ENCODE measurements at regions not wholly inside any gene's neighbourhood (a gene's known extent, or its start where the extent isn't known, plus 50 kb on each side); places are given as distances from the start of the nearest gene placed in this dataset.

DNA sequence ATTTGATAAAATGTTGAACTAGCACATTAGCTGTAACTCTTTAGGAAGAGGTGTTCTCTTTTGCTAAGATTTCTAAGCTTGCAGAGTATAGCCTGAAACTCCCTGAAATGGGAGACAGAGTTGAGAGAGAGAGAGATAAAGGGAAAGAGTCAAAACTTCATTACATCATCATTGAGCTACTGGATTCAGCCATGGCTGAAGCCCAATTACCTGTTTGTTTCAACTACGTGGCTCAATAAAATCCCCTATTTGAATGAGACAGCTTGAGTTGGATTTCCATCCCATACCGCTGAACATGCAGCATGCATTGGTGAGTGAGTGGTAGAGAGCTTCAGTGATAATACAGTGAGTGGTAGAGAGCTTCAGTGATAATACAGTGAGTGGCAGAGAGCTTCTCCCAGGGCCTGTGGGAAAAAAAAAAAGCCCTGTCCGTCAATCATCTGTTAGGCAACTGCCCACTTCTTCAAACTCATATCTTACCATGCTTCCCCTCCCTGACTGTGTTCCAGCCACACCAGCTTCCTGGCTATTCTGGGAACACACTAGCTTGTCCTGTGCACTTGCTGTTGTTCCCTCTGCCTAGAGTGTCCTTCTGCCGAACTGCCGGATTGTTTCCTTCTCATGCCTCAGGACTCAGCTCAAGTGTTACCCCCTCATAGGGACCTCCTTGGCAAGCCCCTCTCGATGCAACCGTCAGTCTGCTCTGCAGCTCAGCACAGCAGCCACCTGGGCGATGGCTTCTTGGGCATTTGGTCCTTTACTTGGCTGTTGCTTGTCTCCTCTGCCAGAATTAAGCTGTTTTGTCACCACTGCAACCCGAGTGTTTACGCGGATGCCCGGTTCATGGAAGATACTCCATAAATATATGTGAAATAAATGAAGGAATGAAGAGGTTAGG is 91.3 kb upstream of the EYA2 start:
- no peak for DNase-seq (ENCODE audit: low spot score in 2 of 2)
- no peaks in the 10 kb centered on the region for H3K9me3 ChIP-seq
- in situ Hi-C loops (cut with MboI; ENCODE audit: low sequenced_read_pairs), result no loop called here
- H3K4me1 ChIP-seq, result no peaks in the 10 kb centered on the region
- H3K4me3 ChIP-seq, result no peak overlapping the region
- 0 out of 2 replicates have a peak, but pooled peaks cover 10% of the 10 kb centered on the region for H3K27me3 ChIP-seq (ENCODE audit: low read depth)
- H3K36me3 ChIP-seq (replicated peaks), result no peaks in the 10 kb centered on the region

DNA sequence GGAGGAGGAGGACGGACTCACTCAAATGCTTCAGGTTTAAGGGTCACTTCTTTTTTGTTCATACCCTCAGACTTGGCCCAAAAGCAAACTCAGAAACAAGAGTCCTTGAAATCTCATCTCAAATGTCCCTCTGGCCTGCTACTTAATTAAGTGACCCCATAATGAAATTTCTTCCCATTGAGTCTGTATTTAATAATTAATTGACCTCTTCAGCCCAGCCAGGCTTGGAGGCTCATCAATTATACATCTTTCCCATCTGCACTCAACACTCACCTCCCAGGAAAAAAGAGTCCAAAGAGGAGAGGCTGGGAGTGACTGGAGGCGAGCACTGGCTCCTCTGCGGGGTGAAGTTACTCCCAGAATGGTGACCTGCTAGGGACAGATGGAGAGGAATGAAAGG is 90.5 kb upstream of the EYA2 start:
- 0 out of 2 replicates have a peak, but pooled peaks cover 8% of the 10 kb centered on the region for H3K27me3 ChIP-seq (ENCODE audit: low read depth)
- H3K4me1 ChIP-seq, result no peaks in the 10 kb centered on the region
- H3K36me3 ChIP-seq (replicated peaks), result no peaks in the 10 kb centered on the region
- no peaks in the 10 kb centered on the region for H3K9me3 ChIP-seq
- DNase-seq (ENCODE audit: low spot score in 2 of 2), result no peak
- no peak overlapping the region for H3K4me3 ChIP-seq
- in situ Hi-C loops (cut with MboI; ENCODE audit: low sequenced_read_pairs), result no loop called here

- Histone ChIP-seq H3K36me3 (replicated peaks) (no peaks in the 10 kb centered on the region), H3K9me3 (no peaks in the 10 kb centered on the region), H3K4me1 (no peaks in the 10 kb centered on the region), H3K27me3 (ENCODE audit: low read depth) (0 out of 2 replicates have a peak, but pooled peaks cover 8% of the 10 kb centered on the region), H3K4me3 (no peak overlapping the region)
- DNase-seq (ENCODE audit: low spot score in 2 of 2), result no peak
- in situ Hi-C loops (cut with MboI; ENCODE audit: low sequenced_read_pairs), result no loop called here
Measured at GRCh38 chr20:46805836-46806235, 88.8 kb upstream of the EYA2 start.

DNA sequence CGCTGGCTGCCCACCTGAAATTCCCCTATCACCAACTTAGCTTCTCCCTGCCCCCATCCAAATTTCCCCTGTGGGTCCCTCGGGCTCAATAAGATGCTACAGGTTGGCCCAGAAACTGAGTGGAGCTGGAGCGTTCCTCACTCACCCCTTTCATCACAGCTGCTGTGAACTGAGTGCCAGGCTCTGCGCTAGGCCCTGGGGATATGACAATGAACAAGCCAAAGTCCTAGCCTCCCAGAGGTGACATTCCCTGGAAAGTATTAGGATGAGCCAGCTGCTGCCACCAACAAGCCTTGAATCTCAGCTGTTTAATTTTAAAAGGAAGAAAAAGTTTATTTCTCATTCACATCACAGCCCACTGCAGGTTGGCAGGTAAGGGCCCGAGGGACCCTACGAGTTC is 86.6 kb upstream of the EYA2 start:
- Histone ChIP-seq H3K36me3 (replicated peaks) (no peaks in the 10 kb centered on the region), H3K4me1 (no peaks in the 10 kb centered on the region), H3K27me3 (ENCODE audit: low read depth) (0 out of 2 replicates have a peak, but pooled peaks cover 8% of the 10 kb centered on the region), H3K4me3 (no peak overlapping the region), H3K9me3 (no peaks in the 10 kb centered on the region)
- in situ Hi-C loops (cut with MboI; ENCODE audit: low sequenced_read_pairs), result no loop called here
- DNase-seq (ENCODE audit: low spot score in 2 of 2), result no peak

GRCh38 chr20:46808565-46808964 is 86.1 kb upstream of the EYA2 start:
- H3K36me3 ChIP-seq (replicated peaks), result no peaks in the 10 kb centered on the region
- H3K4me3 ChIP-seq, result no peak overlapping the region
- 0 out of 2 replicates have a peak, but pooled peaks cover 6% of the 10 kb centered on the region for H3K27me3 ChIP-seq (ENCODE audit: low read depth)
- no peaks in the 10 kb centered on the region for H3K4me1 ChIP-seq
- no peaks in the 10 kb centered on the region for H3K9me3 ChIP-seq
- in situ Hi-C loops (cut with MboI; ENCODE audit: low sequenced_read_pairs), result no loop called here
- DNase-seq (ENCODE audit: low spot score in 2 of 2), result no peak

GRCh38 chr20:46809706-46810360 is 84.8 kb upstream of the EYA2 start:
- Histone ChIP-seq H3K27me3 (ENCODE audit: low read depth) (0 out of 2 replicates have a peak, but pooled peaks cover 3% of the 10 kb centered on the region), H3K4me3 (no peak overlapping the region), H3K4me1 (no peaks in the 10 kb centered on the region; the same call in 1 of the 2 replicates), H3K9me3 (no peaks in the 10 kb centered on the region), H3K36me3 (replicated peaks) (no peaks in the 10 kb centered on the region)
- DNase-seq (ENCODE audit: low spot score in 2 of 2), result no peak
- in situ Hi-C loops (cut with MboI; ENCODE audit: low sequenced_read_pairs), result no loop called here

GRCh38 chr20:46810448-46811223 is 84.0 kb upstream of the EYA2 start:
- in situ Hi-C loops (cut with MboI; ENCODE audit: low sequenced_read_pairs), result no loop called here
- Histone ChIP-seq H3K9me3 (no peaks in the 10 kb centered on the region), H3K36me3 (replicated peaks) (no peaks in the 10 kb centered on the region), H3K27me3 (ENCODE audit: low read depth) (0 out of 2 replicates have a peak, but pooled peaks cover 3% of the 10 kb centered on the region), H3K4me3 (no peak overlapping the region), H3K4me1 (no peaks in the 10 kb centered on the region; the same call in 1 of the 2 replicates)
- no peak for DNase-seq (ENCODE audit: low spot score in 2 of 2)

DNA sequence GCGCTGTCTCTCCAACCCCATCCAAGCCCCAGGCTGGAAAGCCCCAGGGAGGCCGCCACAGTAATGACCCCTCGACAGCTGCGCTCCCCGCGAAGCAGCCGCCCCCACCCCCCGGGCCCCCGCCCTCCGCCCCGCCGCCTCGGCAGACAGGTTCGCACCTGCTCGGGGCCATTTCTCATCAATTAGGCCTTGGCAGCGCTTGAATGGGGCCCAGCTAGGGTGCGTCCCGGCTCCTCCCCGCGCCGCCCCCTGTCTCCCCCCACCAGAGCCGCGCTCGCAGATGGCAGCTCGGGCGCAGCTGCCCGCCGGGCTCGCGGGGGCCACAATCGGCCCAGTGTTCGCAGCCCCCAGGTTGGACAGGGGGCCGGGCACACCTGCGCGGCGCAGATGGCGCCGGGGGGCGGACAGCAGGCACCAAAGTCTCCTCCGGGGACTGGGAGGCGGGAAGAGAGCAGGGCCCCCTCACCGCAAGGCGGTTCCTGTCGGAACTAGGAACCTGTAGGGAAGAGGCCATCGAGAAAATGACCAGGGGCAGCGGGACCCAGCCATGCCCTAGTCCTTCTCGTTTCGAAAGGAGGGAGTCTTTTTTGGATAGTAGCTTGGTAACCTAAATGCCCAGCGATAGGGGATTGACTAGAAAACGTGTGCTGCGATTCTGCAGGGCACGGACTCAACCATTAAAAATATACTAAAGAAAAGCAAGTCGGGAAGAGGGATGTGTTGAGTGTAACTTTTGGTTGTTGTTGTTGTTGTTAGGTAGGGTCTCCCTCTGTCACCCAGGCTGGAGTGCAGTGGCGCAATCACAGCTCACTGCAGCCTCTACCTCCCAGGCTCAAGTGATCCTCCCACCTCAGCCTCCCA is 83.2 kb upstream of the EYA2 start:
- in situ Hi-C loops (cut with MboI; ENCODE audit: low sequenced_read_pairs), result no loop called here
- no peak for DNase-seq (ENCODE audit: low spot score in 2 of 2)
- H3K9me3 ChIP-seq, result no peaks in the 10 kb centered on the region
- H3K4me3 ChIP-seq, result no peak overlapping the region
- no peaks in the 10 kb centered on the region for H3K36me3 ChIP-seq (replicated peaks)
- H3K27me3 ChIP-seq (ENCODE audit: low read depth), result 0 out of 2 replicates have a peak, but pooled peaks cover 3% of the 10 kb centered on the region
- H3K4me1 ChIP-seq, result no peaks in the 10 kb centered on the region; the same call in 1 of the 2 replicates

DNA sequence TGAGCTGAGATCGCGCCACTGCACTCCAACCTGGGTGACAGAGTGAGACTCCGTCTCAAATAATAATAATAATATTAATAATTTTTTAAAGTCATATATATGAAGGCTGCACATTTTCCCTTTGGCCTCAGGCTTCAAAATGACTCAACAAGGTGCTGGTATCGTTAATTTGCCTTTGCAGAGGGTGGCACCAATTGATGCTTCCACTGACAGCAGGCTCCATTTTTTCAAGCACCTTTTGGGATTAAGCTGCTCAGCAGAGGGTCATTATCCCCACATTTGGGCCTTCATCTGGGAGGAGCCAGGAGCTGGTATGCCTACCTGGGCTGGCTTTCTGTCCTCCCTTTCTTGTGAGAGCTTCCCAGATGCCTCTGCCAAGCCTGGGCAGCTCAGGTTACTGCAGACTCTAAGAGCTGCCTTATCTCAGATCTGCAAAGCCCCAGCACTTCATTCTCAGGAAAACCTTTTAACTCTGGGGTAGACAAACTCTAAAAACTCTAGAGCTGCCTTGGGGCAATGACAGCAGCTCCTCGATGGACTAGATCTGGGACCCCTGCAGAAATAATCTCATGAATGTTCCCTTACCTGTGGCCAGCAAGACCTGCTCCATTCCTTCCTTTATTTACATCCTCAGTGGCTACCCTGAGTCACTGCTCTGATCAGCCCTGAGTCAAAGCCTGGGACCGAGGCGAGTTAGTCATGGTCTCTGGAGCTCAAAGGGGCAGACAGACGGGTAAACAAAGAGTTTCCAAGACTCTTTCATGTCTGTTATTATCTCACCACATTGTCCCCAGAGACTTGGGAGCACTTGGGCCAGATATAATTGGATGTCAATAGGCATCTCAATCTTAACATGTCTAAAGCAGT is 80.0 kb upstream of the EYA2 start:
- DNase-seq (ENCODE audit: low spot score in 2 of 2), result peak; percentile 35 to 49
- H3K4me3 ChIP-seq, result no peak overlapping the region

DNA sequence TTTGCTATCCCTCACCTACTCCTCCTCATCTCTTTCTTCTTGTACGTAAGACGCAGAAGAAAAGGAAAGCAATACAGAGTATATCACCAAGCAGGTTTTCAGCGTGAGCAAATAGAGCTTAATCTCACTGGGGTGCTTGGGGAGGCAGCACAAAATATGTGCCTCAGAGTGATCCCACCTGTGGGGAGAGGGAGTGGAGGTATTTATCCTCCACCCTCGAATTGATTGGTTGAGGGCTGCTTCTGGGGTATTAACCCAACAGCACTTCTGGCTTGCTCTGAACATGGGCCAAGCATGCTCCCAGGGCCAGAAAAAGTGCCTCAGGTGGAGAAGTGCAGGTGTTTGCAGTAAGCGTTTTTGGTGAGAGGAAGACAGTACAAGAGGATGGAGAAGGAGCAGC is 78.5 kb upstream of the EYA2 start:
- H3K27me3 ChIP-seq (ENCODE audit: low read depth), result 0 out of 2 replicates have a peak, but pooled peaks cover 3% of the 10 kb centered on the region
- no peak for DNase-seq (ENCODE audit: low spot score in 2 of 2)
- in situ Hi-C loops (cut with MboI; ENCODE audit: low sequenced_read_pairs), result no loop called here
- no peaks in the 10 kb centered on the region for H3K9me3 ChIP-seq
- H3K4me3 ChIP-seq, result no peak overlapping the region
- no peaks in the 10 kb centered on the region for H3K36me3 ChIP-seq (replicated peaks)
- H3K4me1 ChIP-seq, result no peaks in the 10 kb centered on the region; the same call in 1 of the 2 replicates

More for the DNA sequence above, 80.0 kb upstream of the EYA2 start:
- no peaks in the 10 kb centered on the region; the same call in 1 of the 2 replicates for H3K4me1 ChIP-seq
- no peaks in the 10 kb centered on the region for H3K36me3 ChIP-seq (replicated peaks)
- H3K27me3 ChIP-seq (ENCODE audit: low read depth), result 0 out of 2 replicates have a peak, but pooled peaks cover 3% of the 10 kb centered on the region
- no peaks in the 10 kb centered on the region for H3K9me3 ChIP-seq
- in situ Hi-C loops (cut with MboI; ENCODE audit: low sequenced_read_pairs), result no loop called here

DNA sequence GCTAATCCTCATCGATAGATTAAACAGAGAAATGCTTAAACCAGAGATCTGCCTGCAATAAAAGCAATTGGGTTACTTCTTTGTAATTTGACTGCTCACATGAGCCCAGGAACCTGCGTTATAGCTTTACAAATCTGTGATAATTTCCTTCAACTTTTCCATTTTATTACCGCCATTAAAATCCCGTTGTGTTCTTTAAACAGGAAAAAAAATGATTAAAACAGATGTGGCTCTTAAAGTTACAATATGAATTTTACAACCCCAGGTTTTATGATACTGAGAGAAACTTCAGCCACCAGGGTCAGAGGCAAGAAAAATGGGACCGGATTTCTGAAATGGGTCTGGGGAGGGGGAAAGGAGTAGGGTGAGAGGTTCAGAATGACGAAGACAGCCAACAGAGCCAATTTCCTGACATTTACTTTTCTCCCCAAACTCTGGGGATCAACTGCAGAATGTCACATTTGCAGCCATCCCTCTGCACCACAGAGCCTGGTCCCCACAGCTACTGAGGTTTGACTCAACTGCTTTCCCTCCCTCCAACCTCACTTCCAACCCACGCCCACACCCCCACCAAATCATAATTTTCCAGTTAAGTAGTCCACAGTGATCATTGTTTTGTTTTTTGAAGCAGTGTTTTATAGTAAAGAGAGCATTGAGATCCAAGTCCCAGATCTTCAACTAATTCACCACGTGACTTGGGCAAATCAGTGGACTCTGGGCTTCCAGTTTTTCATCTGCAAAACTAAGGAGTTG is 77.6 kb upstream of the EYA2 start:
- Histone ChIP-seq H3K9me3 (no peaks in the 10 kb centered on the region), H3K36me3 (replicated peaks) (no peaks in the 10 kb centered on the region), H3K4me1 (no peaks in the 10 kb centered on the region; the same call in 1 of the 2 replicates), H3K4me3 (no peak overlapping the region), H3K27me3 (ENCODE audit: low read depth) (no peaks in the 10 kb centered on the region; the same call in 1 of the 2 replicates)
- no peak for DNase-seq (ENCODE audit: low spot score in 2 of 2)
- in situ Hi-C loops (cut with MboI; ENCODE audit: low sequenced_read_pairs), result no loop called here

Measured in HAP-1 (cell line).